HG03354 (cell line): ENCODE measurements at regions not wholly inside any gene's neighbourhood (a gene's known extent, or its start where the extent isn't known, plus 50 kb on each side); places are given as distances from the start of the nearest gene placed in this dataset.
A peak's percentile ranks its signal among the peaks of the same experiment; 100 is the strongest.

ENCODE experiments used
- ATAC-seq: cut with Tn5 transposase; IDR thresholded peaks from one replicate; pipeline ENCODE4 v1.9.1; 2021; ENCODE audit warnings: mild to moderate bottlenecking; ENCODE audit not compliant: unreplicated experiment, poor library complexity, severe bottlenecking

DNA sequence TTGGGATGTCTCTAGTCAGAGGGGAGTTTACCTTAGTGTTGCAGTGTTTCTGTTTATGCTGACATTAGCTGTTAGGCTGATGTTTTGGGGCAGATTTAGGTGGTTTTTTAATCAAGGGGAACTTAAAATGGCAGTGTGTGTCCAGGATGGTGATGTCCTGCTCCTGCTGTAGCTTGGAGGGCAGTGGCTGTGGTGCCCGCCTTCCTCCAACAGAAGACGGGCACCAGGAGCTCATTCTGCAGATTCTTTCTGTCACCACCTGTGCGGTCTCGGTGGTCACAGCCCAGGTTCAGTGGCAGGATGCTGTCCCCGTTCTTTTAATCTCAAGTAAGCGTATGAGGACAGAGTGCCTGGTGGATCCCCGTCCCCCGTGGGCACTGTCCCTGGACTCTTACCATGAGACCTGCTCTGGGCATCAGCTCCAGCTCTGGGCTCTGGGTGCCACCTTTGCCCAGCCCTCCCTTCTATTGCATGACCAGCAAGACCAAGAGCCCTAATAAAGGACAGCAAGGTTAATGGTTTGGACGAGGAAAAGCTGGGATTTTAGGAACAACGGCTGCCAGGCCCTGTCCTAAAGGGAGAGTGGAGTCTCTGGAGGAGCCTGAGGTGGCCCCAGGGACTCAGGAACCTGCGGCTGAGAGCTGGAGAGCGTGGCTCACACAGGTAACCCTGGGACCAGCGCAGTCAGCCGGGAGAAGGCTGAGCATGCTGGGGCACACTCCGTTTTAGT lies 217.3 kb downstream of the ERMARD start:
- no peak for ATAC-seq

DNA sequence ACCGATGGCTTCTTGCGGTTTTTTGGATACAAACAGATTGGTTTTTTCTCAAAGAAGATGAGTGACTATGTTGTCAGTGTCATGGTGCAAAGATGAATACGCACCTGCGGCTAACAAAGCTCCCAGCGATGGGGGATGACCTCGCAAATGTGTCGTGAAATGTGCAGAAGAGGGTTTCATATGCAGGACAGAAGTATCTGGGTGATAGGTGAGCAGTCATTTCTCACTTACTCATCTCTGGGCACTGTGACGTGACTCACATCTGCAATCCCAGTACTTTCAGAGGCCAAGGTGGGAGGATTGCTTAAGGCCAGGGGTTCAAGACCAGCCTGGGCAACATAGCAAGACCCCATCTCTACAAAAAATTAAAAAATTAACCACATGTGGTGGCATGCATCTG lies 216.3 kb downstream of the ERMARD start:
- ATAC-seq, result no peak

DNA sequence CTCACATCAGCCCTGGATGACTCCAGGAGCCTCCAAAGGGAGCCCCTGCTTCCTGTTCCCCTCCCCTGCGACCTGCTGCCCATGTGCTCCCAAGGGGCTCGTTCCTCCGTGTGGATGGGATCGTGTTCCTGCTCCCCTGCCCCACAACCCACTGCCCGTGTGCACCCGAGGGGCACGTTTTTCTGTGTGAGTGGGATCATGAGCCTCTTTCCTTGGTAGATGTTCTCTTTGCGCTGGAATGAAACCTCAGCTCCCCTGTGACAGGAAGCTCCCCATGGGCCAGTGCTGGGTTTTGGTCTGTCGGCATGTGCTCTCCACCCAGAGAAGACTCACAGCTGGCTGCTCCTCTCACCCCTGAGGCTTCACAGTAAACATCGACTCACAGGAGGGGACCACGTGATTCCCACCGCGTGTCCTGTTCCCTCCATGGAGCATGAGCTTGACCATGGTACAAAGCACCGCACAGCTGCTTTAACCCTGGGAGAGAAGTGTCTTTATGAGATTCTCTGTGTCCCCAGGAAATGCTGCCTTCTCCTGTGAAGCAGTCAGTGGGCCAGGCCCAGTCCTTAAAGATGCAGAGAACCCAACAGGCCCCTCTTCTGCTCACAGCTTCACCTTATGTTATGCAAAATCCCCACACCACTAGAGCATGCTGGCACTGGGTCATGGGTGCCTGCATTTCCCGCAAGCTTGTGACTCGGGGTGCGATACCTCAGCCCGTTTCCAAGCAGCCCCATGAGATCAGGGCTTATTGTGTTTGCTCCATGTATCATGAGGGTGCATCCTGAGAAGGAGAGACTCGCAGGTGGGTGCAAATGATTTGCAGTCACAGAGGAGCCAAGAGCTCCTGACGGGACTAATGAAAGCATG lies 215.1 kb downstream of the ERMARD start:
- no peak for ATAC-seq

DNA sequence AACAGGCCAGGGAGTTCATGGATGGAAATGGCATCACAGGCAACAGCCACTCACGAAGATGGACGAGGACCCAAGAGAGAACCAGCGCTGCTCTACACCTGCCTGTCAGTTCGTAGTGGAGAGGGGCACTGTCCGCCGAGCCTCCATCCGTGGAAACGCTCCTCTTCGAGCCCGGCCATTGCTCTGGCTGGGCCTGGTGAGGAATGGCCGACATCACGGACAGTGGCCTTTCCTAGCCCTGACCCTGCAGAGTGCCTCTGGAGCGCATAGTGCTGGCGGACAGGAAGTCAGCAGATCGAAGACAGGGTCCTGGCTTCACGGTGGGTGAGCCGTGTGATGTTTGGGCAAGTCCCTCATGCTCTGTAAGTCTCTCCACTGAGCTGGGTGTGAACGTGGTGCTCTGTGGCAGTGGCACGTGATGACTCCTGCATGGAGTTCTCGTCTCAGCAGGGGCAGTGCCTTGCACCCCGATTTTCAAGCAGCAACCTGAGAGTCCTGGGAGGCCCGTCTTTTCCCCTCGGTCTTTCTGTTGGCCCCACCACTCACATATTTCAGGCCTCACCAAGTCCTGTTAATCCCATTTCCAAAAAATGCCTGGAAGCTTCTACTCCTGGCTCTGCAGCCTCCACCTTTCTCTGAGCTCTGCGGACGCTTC lies 214.4 kb downstream of the ERMARD start:
- ATAC-seq, result no peak

DNA sequence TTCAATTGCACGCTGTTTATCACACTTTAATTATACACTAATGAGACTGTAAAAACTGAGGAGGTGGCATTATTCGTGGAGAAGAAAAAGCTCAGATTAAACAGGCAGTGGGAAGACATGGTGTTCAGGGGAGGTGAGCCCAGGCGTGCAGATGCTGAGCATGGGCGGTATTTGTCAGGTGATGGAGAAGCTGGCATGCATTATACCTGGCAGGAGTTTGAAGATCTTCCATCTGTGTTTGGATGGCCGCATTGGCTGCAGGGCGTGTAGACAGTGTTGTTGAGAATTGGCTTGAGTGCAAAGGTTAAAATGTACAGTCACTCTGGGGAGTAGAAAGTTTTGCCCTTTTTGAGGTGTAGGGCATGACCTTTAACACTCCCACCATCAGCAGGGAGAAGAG lies 213.8 kb downstream of the ERMARD start:
- no peak for ATAC-seq

DNA sequence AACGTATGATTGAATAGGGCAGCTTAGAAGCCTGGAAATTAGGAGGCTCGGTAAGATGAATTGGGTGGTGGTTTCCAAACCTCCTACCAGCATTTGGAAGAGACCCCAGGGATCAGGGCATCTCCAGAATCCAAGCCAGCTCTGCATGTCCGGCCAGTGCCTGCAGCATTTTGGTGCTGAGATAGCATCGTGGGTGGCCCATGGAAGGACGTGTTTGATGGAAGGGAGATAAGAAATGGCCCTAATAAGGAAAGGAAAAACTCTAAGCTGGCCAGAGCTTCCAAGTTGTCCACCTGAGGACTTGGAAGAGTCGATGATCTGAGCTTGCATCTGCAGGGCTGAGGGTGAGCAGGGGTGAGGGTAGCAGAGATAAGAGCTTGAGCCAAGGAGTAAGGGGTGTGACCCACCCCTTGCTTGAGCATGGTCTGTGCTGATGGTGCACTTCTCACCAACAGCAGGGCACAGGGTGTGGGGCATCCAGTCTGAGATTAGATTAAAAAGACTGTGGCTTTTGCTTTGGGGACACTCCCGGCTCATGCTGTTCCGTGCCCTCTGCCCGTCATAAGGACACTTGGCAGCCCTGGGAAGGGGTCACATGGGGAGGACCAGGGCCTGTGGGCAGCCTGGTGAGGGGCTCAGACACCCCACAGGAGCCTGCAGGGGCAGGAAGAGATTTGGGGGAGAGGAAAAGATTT lies 213.2 kb downstream of the ERMARD start:
- ATAC-seq, result no peak

DNA sequence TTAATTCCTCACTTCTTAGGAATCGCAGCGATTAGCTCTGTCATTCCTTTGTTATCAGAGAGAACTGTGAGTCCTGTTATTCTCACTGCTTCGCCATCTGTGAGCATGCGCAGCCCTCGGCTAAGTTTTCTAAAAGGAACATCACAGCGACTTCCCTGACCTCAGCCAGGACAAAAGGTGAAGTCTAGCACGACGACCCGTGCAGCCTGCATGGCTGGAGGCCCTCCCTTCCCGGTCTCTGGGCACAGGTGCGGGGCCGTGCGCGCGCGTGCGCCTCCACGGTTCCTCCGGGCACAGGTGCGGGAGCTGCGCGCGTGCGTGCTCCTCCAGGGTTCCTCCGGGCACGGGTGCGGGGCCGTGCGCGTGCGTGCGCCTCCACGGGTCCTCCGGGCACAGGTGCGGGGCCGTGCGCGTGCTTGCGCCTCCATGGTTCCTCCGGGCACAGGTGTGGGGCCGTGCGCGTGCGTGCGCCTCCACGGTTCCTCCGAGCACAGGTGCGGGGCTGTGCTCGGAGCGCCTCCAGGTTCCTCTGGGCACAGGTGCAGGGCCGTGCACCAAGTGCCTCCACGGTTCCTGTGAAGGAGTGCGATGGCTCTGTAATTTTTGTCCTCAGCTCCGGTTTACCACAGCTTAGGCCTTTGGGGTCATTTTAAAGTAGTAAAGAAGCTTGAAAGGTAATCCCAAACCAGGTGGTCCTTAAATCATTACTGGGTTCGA lies 212.3 kb downstream of the ERMARD start:
- ATAC-seq, result no peak

DNA sequence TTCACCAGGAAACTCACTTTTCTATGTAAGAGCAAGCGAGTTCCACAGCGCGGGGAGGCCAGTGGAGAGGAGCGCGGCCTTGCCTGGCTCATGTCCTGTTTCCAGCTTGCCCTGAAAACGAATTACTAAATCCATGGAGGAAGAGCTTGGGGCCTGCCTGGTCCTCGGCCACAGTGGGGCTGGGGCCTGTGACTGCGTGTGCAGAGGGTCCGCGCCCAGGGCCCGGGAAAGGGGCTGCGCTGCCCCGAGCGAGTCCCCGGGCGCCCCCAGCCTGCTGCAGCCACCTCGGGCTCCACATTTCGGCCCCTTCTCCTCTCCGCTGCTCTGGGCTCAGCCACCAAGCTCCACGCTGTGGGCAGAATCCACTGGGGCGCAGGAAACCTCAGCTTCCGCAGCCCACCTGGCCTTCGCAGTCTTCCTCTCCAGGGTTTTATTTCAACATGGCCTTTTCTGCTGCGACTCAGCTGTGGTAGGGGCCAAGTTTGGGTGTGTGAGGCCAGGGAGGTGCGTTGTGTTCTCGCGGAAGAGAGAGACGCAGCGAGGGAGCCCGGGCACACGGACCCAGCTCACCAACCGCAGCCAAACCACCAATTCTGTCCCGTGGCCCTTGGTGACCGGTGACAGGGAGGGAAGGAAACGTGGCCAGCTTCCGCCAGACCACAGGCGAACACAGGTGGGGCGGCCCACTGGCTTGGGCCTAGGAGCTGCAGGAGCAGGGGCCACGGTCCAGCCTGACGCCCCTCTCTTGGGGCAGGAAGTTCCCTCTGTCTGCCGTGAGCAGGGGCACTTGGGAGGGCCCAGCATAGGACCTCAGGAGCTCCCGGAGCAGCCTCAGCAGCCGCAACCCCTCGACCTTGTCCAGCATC lies 211.4 kb downstream of the ERMARD start:
- no peak for ATAC-seq

DNA sequence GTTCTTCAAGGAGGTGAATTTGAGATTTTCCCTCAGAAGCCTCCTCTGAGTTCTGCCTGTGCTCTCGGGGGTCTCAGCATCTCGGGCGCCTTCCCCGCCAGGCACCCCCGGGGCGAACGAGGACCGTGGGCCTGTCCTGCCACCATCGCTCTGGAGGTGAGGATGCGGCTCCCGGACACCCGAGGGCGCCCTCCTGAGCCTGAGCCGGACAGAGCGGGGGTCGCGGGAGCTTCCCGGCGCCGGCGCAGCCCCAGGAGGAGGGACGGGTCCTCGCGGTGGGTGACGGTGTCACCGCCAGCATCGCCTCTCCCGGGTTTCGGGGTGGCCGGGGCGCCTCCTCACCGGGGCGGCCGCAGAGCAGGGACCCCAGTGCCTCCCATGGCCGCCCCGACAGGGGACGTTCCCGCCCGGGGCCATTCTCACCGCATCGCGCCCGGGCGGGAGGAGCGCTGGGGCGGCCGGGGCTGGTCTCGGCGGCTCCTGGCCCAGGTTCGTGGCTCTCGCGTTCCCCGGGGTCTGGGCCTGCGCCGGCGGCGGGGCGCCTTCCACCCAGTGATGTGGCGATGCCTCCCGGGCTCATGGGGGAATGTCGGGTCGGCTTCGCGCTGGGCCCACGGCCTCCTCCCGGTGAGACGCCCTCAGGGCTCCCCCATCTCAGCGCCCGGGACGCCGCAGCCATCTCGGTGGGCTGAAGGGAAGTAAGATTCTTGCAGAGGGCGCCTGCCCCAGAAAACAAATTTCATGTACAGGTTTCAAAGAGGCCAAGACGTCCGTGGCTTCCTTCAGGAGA lies 210.5 kb downstream of the ERMARD start:
- no peak for ATAC-seq

DNA sequence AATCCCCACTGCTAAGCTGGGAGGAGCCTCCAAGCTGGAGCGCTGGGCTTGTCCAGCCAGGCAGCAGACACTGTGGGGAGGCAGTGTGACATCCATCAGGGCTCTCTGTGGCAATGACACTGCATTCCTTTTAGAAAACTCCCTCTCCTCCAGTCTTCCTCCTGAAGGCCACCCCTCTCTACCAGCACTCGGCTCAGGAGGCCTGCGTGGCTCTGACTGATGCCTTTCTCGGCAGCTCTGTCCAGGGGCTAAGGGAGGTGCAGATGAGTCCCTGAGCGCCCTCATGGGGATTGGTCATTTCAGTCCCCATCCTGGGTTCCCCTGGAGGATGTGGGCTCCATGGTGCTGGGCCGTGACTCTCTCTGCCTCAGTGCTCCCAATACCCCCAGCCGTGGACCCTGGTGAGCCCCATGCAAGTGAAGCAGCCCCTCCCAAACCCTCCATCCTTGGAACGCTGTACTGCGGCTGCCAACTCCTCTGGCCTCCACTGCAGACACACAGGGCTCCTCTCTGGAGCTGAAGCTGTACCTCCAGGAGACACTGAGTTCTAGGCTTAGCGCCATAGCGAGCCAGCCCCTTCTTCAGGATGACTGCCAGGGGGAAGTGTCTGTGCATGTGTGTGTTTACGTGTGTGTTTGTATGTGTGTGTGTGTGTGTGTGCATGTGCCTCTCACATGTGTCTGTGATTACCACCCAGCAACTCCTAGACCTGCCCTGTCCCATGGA lies 209.6 kb downstream of the ERMARD start:
- ATAC-seq, result no peak

DNA sequence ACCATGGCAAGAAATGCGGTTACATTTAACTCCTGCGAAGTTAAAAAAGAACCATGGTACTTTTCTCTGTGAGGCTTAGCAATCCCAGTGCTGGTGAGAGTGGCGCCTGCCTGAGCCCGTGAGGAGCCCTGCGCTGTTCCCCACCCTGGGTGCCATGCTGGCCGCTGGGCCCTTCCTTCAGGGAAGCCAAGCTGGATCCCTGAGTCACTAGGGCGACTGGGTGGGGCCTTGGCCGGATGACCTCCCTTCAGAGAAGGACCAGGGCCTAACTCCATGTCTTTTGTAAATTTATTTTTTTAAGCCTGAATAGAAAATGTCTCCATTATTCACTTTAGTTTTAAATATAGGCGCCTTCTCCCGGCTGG lies 209.1 kb downstream of the ERMARD start:
- no peak for ATAC-seq

DNA sequence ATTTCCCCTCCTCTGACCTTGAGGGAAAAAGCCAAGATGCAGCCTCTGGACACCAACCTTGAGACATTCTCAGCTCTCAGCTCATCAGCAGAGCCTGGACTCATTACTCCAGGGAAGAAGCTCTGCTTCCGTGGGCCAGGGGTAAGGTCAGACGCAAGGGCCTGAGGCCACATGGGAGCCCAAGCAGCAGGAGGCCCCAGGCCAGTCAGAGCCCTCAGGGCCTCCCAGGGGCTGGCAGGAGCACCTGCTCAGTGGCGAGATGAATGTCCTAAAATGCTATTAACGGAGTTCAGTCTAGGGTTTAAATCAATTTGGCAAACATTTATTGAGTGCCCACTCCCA lies 208.6 kb downstream of the ERMARD start:
- no peak for ATAC-seq

DNA sequence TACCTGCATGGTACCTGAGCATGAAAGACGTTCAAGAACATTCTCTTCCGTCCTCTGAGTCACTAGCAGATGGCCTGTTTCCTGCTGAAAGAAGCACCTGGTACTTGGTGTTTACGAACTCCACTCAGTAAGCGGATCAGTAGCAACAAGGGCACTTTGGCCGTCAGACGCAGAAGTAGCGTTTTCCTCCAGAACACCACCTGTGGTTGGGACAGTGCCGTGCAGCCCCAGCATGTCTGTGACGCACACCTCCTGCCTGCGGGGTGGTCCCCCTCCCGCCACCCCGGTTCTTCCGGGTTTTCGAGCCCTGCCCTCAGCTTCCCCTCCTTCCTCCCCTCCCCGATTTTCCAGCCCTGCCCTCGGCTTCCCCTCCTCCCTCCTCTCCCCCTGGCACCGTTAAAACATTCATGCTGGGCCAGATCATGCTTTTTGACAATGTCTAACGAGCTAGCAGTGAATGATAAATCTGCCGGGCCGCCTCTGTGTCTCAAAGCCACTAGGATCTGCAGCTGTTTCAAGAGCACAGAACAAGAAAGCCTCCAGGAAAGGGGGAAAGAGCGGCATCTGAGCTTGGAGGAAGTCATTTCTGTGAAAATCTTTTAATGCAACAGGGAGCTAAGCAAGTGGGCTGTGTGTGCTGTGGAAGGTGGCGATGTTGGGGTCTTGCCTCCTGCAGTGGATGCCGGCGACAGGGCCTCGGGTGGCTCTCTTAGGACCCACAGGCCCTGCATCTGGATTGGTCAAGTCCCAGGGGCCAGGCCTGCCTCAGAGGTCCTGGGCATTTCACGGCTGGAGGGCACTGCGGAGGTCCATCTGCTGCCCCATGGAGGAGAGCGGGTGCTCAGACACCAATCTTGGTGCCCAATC lies 207.9 kb downstream of the ERMARD start:
- ATAC-seq, result peak; percentile 93

DNA sequence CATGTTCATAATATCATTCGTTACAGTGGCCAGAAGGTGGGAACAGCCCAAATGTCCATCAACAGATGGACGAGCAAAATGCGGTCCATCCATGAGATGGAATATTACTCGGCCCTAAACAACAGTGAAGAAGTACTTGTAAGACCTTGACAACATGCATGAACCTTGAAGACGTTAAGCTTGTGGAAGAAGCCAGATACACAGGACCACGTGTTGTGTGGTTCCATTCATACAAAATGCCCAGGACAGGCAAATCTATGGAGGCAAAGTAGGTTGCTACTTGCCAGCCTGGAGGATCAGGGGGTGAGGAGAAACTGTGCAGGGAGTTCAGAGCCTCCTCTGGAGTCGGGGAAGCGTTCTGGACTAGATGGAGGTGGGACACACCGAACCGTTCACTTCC lies 207.1 kb downstream of the ERMARD start:
- ATAC-seq, result no peak

DNA sequence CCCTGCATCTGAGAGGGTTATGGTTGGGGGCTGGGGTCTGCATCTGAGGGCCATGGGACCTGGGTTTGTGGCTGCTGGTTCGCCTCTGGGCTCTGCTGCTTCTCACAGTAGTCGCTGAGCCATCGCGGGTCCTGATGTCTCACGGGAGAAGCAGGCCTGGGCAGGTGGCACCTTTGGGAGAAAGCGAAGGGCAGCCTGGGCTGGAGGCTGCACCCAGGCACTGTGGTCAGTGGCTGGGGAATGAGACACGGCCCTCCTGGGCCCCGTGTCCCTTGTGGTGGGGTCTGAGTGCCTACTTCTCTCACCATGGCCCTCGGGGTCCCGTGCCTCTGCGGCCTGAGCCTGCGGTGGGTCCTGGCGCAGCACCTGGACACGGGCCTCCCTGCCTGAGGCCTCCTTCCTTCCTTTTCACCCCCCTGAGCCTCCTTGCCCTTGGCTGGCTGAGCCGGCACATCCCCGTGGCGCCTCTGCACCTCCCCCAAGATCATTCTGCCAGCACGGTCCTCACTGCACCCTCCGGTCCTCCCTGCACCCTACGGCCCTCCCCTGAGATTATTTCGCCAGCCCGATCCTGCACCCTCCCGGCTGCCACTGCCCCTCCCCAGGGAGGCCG lies 206.0 kb downstream of the ERMARD start:
- ATAC-seq, result no peak

DNA sequence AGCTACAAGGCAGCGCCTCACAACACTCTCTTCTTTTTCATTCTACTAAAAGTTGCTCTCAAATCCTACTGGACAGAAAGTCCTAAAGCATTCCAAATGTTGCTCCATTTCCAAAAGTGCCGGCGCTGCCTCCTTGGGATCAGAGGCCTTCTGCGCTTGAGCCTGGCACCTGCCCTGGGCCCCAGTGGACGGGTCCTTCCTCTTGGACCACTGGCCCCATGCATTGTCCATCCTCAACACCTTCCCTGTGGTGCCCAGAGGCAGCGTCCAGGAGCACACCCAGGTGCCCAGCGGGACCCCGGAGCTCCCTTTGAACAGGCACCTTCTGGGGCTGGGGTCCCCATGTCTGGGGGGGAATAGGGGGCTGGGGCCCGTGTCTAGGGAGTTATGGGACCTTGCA lies 205.2 kb downstream of the ERMARD start:
- ATAC-seq, result no peak
